HCT116 (cell line): ENCODE measurements at regions not wholly inside any gene's neighbourhood (a gene's known extent, or its start where the extent isn't known, plus 50 kb on each side); places are given as distances from the start of the nearest gene placed in this dataset.

Source experiments
- POLR2A ChIP-seq: IDR thresholded peaks from 2 replicates; pipeline ENCODE4 v1.7.0; 2011; ENCODE audit warnings: borderline replicate concordance; ENCODE audit not compliant: insufficient read depth, insufficient read length; ENCODE audit errors: extremely low read depth
- YY1 ChIP-seq: IDR thresholded peaks from 2 replicates; pipeline ENCODE4 v1.6.1; 2011; ENCODE audit warnings: low read length, low read depth, moderate library complexity, mild to moderate bottlenecking; ENCODE audit not compliant: insufficient replicate concordance; ENCODE audit errors: extremely low read depth
- TF ChIP-seq, protein P1 (sequence below): IDR thresholded peaks from 2 replicates; pipeline ENCODE4 v1.6.1; 2012
- TF ChIP-seq, protein P2 (sequence below), 3 experiments: fragments of 200-600 bp in 1 of 3; sonication (generic) in 1 of 3; IDR thresholded peaks in 2 of 3; conservative IDR thresholded peaks in 1 of 3; 2 replicates each; pipeline ENCODE4 v1.5.1; 2012 to 2017; ENCODE audit warnings: low read depth in 2 of 3, low read length in 2 of 3, antibody characterized with exemption in 1 of 3, borderline replicate concordance in 1 of 3, control low read depth in 1 of 3, mild to moderate bottlenecking in 1 of 3, mixed read lengths in 1 of 3, mixed run types in 1 of 3, moderate library complexity in 1 of 3; ENCODE audit not compliant: insufficient read depth in 1 of 3

GRCh38 chr10:89926736-89927135 is 225.3 kb downstream of the KIF20B start:
- TF ChIP-seq POLR2A, result no peak
- TF ChIP-seq YY1, result no peak
- TF ChIP-seq, protein P1, sequence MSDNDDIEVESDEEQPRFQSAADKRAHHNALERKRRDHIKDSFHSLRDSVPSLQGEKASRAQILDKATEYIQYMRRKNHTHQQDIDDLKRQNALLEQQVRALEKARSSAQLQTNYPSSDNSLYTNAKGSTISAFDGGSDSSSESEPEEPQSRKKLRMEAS, result no peak
- TF ChIP-seq, protein P2, sequence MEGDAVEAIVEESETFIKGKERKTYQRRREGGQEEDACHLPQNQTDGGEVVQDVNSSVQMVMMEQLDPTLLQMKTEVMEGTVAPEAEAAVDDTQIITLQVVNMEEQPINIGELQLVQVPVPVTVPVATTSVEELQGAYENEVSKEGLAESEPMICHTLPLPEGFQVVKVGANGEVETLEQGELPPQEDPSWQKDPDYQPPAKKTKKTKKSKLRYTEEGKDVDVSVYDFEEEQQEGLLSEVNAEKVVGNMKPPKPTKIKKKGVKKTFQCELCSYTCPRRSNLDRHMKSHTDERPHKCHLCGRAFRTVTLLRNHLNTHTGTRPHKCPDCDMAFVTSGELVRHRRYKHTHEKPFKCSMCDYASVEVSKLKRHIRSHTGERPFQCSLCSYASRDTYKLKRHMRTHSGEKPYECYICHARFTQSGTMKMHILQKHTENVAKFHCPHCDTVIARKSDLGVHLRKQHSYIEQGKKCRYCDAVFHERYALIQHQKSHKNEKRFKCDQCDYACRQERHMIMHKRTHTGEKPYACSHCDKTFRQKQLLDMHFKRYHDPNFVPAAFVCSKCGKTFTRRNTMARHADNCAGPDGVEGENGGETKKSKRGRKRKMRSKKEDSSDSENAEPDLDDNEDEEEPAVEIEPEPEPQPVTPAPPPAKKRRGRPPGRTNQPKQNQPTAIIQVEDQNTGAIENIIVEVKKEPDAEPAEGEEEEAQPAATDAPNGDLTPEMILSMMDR (IDR thresholded peaks at IDR 0.05 in 2 of 3, conservative IDR thresholded peaks at IDR 0.05 in 1 of 3; ENCODE audit: borderline replicate concordance in 1 of 3, insufficient read depth in 1 of 3, low read depth in 2 of 3, low read length in 2 of 3), result no peak
